ENCODE measurements at regions not wholly inside any gene's neighbourhood (a gene's known extent, or its start where the extent isn't known, plus 50 kb on each side); places are given as distances from the start of the nearest gene placed in this dataset.

GRCh38 chr1:50332941-50333594, 90.2 kb downstream of the DMRTA2 start:
- WGBS (ENCODE audit: low lambda C conversion rate) = no CpG with 5 or more reads among the region's 56 CpGs
- Histone ChIP-seq H4K20me1 (ENCODE audit: insufficient read depth, low read length) (no peaks in the 10 kb centered on the region), H3K4me1 (ENCODE audit: insufficient read depth, low read length) (no peaks in the 10 kb centered on the region), H3K27me3 (ENCODE audit: control insufficient read depth in 1 of 2, insufficient read depth in 2 of 2, low read length in 2 of 2) (peaks cover 0 to 22% of the 10 kb centered on the region in 2 experiments; a peak in 3 of 5 replicates), H3K9ac (ENCODE audit: insufficient read depth, low read depth, low read length) (no peak overlapping the region), H3K9me3 (ENCODE audit: low read length) (no peaks in the 10 kb centered on the region), H3K79me2 (ENCODE audit: insufficient read depth, low read length) (no peaks in the 10 kb centered on the region), H3K27ac (ENCODE audit: extremely low read length, insufficient read depth, low read length) (no peak overlapping the region), H2AFZ (ENCODE audit: low read length) (no peak overlapping the region), H3K4me2 (ENCODE audit: low read depth, low read length) (peak overlapping the region; percentile 99), H3K36me3 (replicated peaks in 1 of 2; ENCODE audit: control insufficient read depth in 1 of 2, insufficient read depth in 2 of 2, low read length in 2 of 2) (no peaks in the 10 kb centered on the region), H3K4me3 (replicated peaks in 1 of 3; ENCODE audit: insufficient read depth in 1 of 3, low read depth in 2 of 3, low read length in 3 of 3) (peak overlapping the region; percentile 48 to 82 (median 58))
- ChIA-PET CTCF (ENCODE audit: low intra/inter-chr PET ratio, low total read pairs) (interaction anchor here (1.6 kb wide), 1 partner anchor 1417 kb away, joined by 5 read pairs; no protein-coding TSS in a partner anchor), POLR2A (no interaction called here)
- BruUV-seq (replicated peaks) = no TSS peak
- DNase-seq (ENCODE audit: low spot score) = peak; percentile 21
- ATAC-seq = peak; percentile 97
- intact Hi-C loops (cut with micrococcal nuclease; ENCODE audit: unreplicated experiment) = no loop called here
- in situ Hi-C loops (cut with HindIII; ENCODE audit: extremely low pct_ligation_motif_present, low pct_unique_long_range_greater_than_20kb) = loop anchor here (25.0 kb wide), 2 partner anchors 1421 to 1771 kb away; no protein-coding TSS in a partner anchor
- no peak for FAIRE-seq
- TF ChIP-seq SALL1 (CRISPR knock-in tag; IDR thresholded peaks at IDR 0.05) = peak; percentile 45; the same call in 1 of the 2 replicates
- TF ChIP-seq ATAD3A (CRISPR knock-in tag; IDR thresholded peaks at IDR 0.05) = no peak
- no peak for TF ChIP-seq KDM6A (CRISPR knock-in tag; IDR thresholded peaks at IDR 0.05; ENCODE audit: low read depth)
- TF ChIP-seq SRY (CRISPR knock-in tag; IDR thresholded peaks at IDR 0.05) = 0 out of 2 replicates have a peak, but pooled peaks have one; percentile 28
- TF ChIP-seq ZNF432 (CRISPR knock-in tag; IDR thresholded peaks at IDR 0.05; ENCODE audit: borderline replicate concordance) = no peak
- peak; percentile 33; the same call in 1 of the 2 replicates for TF ChIP-seq ZNF777 (CRISPR knock-in tag; IDR thresholded peaks at IDR 0.05)
- TF ChIP-seq ZC3H4 (CRISPR knock-in tag; IDR thresholded peaks at IDR 0.05; ENCODE audit: borderline replicate concordance) = no peak
- TF ChIP-seq PHF20 (CRISPR knock-in tag; IDR thresholded peaks at IDR 0.05) = no peak
- TF ChIP-seq E2F2 (CRISPR knock-in tag; IDR thresholded peaks at IDR 0.05; ENCODE audit: borderline replicate concordance) = no peak
- no peak for TF ChIP-seq GLMP (CRISPR knock-in tag; IDR thresholded peaks at IDR 0.05; ENCODE audit: borderline replicate concordance)
- TF ChIP-seq ZZZ3 (CRISPR knock-in tag; IDR thresholded peaks at IDR 0.05; ENCODE audit: borderline replicate concordance) = no peak
- TF ChIP-seq GATAD1 (CRISPR knock-in tag; IDR thresholded peaks at IDR 0.05) = no peak
- TF ChIP-seq TERF1 (CRISPR knock-in tag; IDR thresholded peaks at IDR 0.05) = no peak
- TF ChIP-seq RNF219 (CRISPR knock-in tag; IDR thresholded peaks at IDR 0.05) = no peak
- peak; percentile 23 for TF ChIP-seq SKI (IDR thresholded peaks at IDR 0.05; ENCODE audit: partially characterized antibody)
- no peak for TF ChIP-seq NBN (conservative IDR thresholded peaks at IDR 0.05)
- TF ChIP-seq RCOR2 (CRISPR knock-in tag; IDR thresholded peaks at IDR 0.05) = no peak
